SK-N-SH (cell line): ENCODE measurements at regions not wholly inside any gene's neighbourhood (a gene's known extent, or its start where the extent isn't known, plus 50 kb on each side); places are given as distances from the start of the nearest gene placed in this dataset.

ENCODE experiments used
- CHD2 ChIP-seq: fragments of 150-350 bp; IDR thresholded peaks from 2 replicates; pipeline ENCODE4 v1.6.1; 2018; ENCODE audit warnings: low read length; ENCODE audit not compliant: partially characterized antibody
- CTCF ChIP-seq: fragments of 200-600 bp; sonication (generic); IDR thresholded peaks from 2 replicates; pipeline ENCODE4 v1.6.1; 2017; ENCODE audit warnings: antibody characterized with exemption, mild to moderate bottlenecking, moderate library complexity
- ELF1 ChIP-seq: IDR thresholded peaks from 2 replicates; pipeline ENCODE4 v1.4.0; 2012
- FOXM1 ChIP-seq: IDR thresholded peaks from 2 replicates; pipeline ENCODE4 v1.4.0; 2012; ENCODE audit warnings: low read depth, mild to moderate bottlenecking
- GATA2 ChIP-seq: sonication (generic); formaldehyde crosslinking; IDR thresholded peaks from 2 replicates; pipeline ENCODE4 v1.5.0; 2020; ENCODE audit warnings: mild to moderate bottlenecking, missing genetic modification reagents
- MAX ChIP-seq: IDR thresholded peaks from 2 replicates; pipeline ENCODE4 v1.4.0; 2012; ENCODE audit warnings: low read depth
- POLR2AphosphoS5 ChIP-seq: IDR thresholded peaks from 2 replicates; pipeline ENCODE4 v1.6.1; 2012; ENCODE audit warnings: low read depth, low read length
- TAF1 ChIP-seq: IDR thresholded peaks from 2 replicates; pipeline ENCODE4 v1.6.1; 2012; ENCODE audit warnings: low read depth, mild to moderate bottlenecking, low read length, moderate library complexity, borderline replicate concordance
- TF ChIP-seq, protein P1 (sequence below): IDR thresholded peaks from 2 replicates; pipeline ENCODE4 v1.4.0; 2012; ENCODE audit warnings: low read depth, borderline replicate concordance

- TF ChIP-seq GATA2 (CRISPR knock-in tag) (peak; percentile 59), CTCF (no peak), POLR2AphosphoS5 (no peak), CHD2 (peak; percentile 42), TAF1 (no peak), FOXM1 (no peak), ELF1 (no peak), MAX (no peak)
- TF ChIP-seq, protein P1, sequence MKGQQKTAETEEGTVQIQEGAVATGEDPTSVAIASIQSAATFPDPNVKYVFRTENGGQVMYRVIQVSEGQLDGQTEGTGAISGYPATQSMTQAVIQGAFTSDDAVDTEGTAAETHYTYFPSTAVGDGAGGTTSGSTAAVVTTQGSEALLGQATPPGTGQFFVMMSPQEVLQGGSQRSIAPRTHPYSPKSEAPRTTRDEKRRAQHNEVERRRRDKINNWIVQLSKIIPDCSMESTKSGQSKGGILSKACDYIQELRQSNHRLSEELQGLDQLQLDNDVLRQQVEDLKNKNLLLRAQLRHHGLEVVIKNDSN, result no peak
Observed at GRCh38 chr5:173707392-173707791, 90.9 kb upstream of the BOD1 start.
